ENCODE measurements at regions not wholly inside any gene's neighbourhood (a gene's known extent, or its start where the extent isn't known, plus 50 kb on each side); places are given as distances from the start of the nearest gene placed in this dataset.

GRCh38 chr2:162917626-162918025, 79.1 kb upstream of the KCNH7 start:
- Histone ChIP-seq H3K9ac (ENCODE audit: low read length) (no peak overlapping the region), H4K20me1 (ENCODE audit: insufficient read depth) (no peaks in the 10 kb centered on the region), H3K79me2 (replicated peaks; ENCODE audit: insufficient read depth, low read length) (no peaks in the 10 kb centered on the region), H3K36me3 (ENCODE audit: insufficient read depth, low read length) (no peaks in the 10 kb centered on the region), H3K4me3 (ENCODE audit: low read length) (no peak overlapping the region), H3K27me3 (ENCODE audit: insufficient read depth, low read depth, low read length) (no peaks in the 10 kb centered on the region), H3F3A (ENCODE audit: insufficient read depth, low read length, poor library complexity, severe bottlenecking) (no peaks in the 10 kb centered on the region), H3K4me2 (ENCODE audit: low read length) (no peak overlapping the region), H3K9me3 (ENCODE audit: low read length) (no peaks in the 10 kb centered on the region), H3K27ac (ENCODE audit: low read length) (no peak overlapping the region), H3K9me2 (ENCODE audit: insufficient read depth, low read length) (no peaks in the 10 kb centered on the region), H2AFZ (ENCODE audit: low read depth, low read length) (no peak overlapping the region)
- TF ChIP-seq MXI1 (conservative IDR thresholded peaks at IDR 0.05; ENCODE audit: poor library complexity, severe bottlenecking), result no peak
- TF ChIP-seq, protein P1, sequence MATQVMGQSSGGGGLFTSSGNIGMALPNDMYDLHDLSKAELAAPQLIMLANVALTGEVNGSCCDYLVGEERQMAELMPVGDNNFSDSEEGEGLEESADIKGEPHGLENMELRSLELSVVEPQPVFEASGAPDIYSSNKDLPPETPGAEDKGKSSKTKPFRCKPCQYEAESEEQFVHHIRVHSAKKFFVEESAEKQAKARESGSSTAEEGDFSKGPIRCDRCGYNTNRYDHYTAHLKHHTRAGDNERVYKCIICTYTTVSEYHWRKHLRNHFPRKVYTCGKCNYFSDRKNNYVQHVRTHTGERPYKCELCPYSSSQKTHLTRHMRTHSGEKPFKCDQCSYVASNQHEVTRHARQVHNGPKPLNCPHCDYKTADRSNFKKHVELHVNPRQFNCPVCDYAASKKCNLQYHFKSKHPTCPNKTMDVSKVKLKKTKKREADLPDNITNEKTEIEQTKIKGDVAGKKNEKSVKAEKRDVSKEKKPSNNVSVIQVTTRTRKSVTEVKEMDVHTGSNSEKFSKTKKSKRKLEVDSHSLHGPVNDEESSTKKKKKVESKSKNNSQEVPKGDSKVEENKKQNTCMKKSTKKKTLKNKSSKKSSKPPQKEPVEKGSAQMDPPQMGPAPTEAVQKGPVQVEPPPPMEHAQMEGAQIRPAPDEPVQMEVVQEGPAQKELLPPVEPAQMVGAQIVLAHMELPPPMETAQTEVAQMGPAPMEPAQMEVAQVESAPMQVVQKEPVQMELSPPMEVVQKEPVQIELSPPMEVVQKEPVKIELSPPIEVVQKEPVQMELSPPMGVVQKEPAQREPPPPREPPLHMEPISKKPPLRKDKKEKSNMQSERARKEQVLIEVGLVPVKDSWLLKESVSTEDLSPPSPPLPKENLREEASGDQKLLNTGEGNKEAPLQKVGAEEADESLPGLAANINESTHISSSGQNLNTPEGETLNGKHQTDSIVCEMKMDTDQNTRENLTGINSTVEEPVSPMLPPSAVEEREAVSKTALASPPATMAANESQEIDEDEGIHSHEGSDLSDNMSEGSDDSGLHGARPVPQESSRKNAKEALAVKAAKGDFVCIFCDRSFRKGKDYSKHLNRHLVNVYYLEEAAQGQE (IDR thresholded peaks at IDR 0.05; ENCODE audit: borderline replicate concordance), result no peak
- no peak for TF ChIP-seq TAF1 (IDR thresholded peaks at IDR 0.05; ENCODE audit: low read depth)
- TF ChIP-seq EZH2 (IDR thresholded peaks at IDR 0.05; ENCODE audit: borderline replicate concordance, insufficient read depth, low read length, poor library complexity, severe bottlenecking), result no peak
- TF ChIP-seq CTCF (IDR thresholded peaks at IDR 0.05; ENCODE audit: poor library complexity, severe bottlenecking), result no peak
- TF ChIP-seq EP300 (conservative IDR thresholded peaks at IDR 0.05; ENCODE audit: poor library complexity, severe bottlenecking), result no peak
- TF ChIP-seq SMC3 (conservative IDR thresholded peaks at IDR 0.05; ENCODE audit: poor library complexity), result no peak
- TF ChIP-seq POLR2AphosphoS5 (IDR thresholded peaks at IDR 0.05), result no peak
- TF ChIP-seq RAD21 (conservative IDR thresholded peaks at IDR 0.05), result no peak

DNA sequence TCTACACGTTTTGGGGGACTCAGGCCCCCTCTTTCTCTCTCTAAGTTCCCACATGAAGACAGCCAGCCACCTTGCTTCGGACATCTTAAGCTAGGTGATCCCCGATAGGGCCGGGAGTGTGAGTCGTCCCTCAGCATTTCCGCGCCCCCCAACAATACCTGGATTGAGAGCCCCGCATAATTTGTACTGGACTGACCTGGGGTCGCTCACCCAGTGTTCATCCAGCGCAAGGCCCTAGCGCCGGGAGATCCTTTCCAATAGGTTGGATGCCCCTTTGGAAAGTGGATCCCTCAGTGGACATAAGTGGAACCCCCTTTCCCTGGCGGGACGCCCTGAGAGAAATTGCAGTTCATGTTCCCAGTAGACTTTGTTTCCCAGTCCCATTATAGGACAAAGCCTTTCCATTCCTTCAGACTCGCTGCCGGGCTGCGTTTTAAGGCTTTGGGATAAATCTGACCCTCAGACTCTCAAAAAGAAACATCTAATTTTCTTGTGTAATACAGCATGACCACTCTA, 77.8 kb upstream of the KCNH7 start:
- no peaks in the 10 kb centered on the region for H3K27me3 ChIP-seq (ENCODE audit: insufficient read depth, low read depth, low read length)
- no peak overlapping the region for H2AFZ ChIP-seq (ENCODE audit: low read depth, low read length)
- H3K79me2 ChIP-seq (replicated peaks; ENCODE audit: insufficient read depth, low read length), result no peaks in the 10 kb centered on the region
- no peaks in the 10 kb centered on the region for H3K36me3 ChIP-seq (ENCODE audit: insufficient read depth, low read length)
- no peak overlapping the region for H3K9ac ChIP-seq (ENCODE audit: low read length)
- H3K4me3 ChIP-seq (ENCODE audit: low read length), result no peak overlapping the region
- no peaks in the 10 kb centered on the region for H3F3A ChIP-seq (ENCODE audit: insufficient read depth, low read length, poor library complexity, severe bottlenecking)
- TF ChIP-seq TAF1 (IDR thresholded peaks at IDR 0.05; ENCODE audit: low read depth), result no peak
- no peak for TF ChIP-seq EP300 (conservative IDR thresholded peaks at IDR 0.05; ENCODE audit: poor library complexity, severe bottlenecking)
- no peak for TF ChIP-seq EZH2 (IDR thresholded peaks at IDR 0.05; ENCODE audit: borderline replicate concordance, insufficient read depth, low read length, poor library complexity, severe bottlenecking)
- TF ChIP-seq, protein P1 (IDR thresholded peaks at IDR 0.05; ENCODE audit: borderline replicate concordance), result no peak
- no peak for TF ChIP-seq POLR2AphosphoS5 (IDR thresholded peaks at IDR 0.05)
- no peak for TF ChIP-seq SMC3 (conservative IDR thresholded peaks at IDR 0.05; ENCODE audit: poor library complexity)
- TF ChIP-seq RAD21 (conservative IDR thresholded peaks at IDR 0.05), result no peak
- TF ChIP-seq CTCF (IDR thresholded peaks at IDR 0.05; ENCODE audit: poor library complexity, severe bottlenecking), result no peak
- TF ChIP-seq MXI1 (conservative IDR thresholded peaks at IDR 0.05; ENCODE audit: poor library complexity, severe bottlenecking), result no peak
- no peaks in the 10 kb centered on the region for H3K9me3 ChIP-seq (ENCODE audit: low read length)
- no peaks in the 10 kb centered on the region for H4K20me1 ChIP-seq (ENCODE audit: insufficient read depth)
- no peaks in the 10 kb centered on the region for H3K9me2 ChIP-seq (ENCODE audit: insufficient read depth, low read length)
- no peak overlapping the region for H3K4me2 ChIP-seq (ENCODE audit: low read length)
- H3K27ac ChIP-seq (ENCODE audit: low read length), result no peak overlapping the region
